ENCODE measurements at regions not wholly inside any gene's neighbourhood (a gene's known extent, or its start where the extent isn't known, plus 50 kb on each side); places are given as distances from the start of the nearest gene placed in this dataset.

DNA sequence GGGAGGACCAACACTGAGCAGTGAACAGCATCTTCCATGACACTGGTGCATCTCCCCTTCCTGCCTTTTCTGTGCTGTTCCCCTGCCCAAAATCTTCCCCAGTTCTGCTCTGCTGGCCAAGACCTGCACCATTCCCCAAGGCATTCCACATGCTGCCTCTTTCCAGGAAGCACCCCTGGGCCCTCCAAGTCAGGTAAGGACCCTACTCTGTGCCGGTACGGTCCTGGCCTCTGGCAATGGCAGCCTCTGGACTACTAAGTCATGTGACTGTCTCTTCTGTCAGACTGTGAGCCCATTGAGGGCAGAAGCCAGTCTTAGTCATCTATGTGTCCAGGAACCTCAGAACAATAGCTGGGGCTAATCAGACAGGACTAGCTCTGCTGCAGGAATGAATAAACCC, 282.0 kb downstream of the MYCN start:
- H3K79me2 ChIP-seq (ENCODE audit: control insufficient read depth, insufficient read depth, low read length) = no peaks in the 10 kb centered on the region
- ChIA-PET POLR2A (no interaction called here), CTCF (no interaction called here)
- H3K36me3 ChIP-seq (replicated peaks in 1 of 2; ENCODE audit: control extremely low read depth in 1 of 2, control insufficient read depth in 1 of 2, extremely low read depth in 1 of 2, insufficient read depth in 2 of 2, low read length in 1 of 2) = no peaks in the 10 kb centered on the region
- no peak overlapping the region for H3K27ac ChIP-seq (ENCODE audit: low read length in 2 of 2)
- DNase-seq = no peak
- no peak overlapping the region for H3K27ac Mint-ChIP-seq
- ATAC-seq (ENCODE audit: low read depth) = no peak
- no peaks in the 10 kb centered on the region for H3K4me1 Mint-ChIP-seq
- H3K27me3 Mint-ChIP-seq = no peaks in the 10 kb centered on the region
- H3K4me3 ChIP-seq (ENCODE audit: control extremely low read depth in 1 of 5, extremely low read depth in 1 of 5, insufficient read depth in 1 of 5, low read depth in 2 of 5, low read length in 4 of 5) = no peak overlapping the region
- TF ChIP-seq EZH2 (IDR thresholded peaks at IDR 0.05; ENCODE audit: borderline replicate concordance, insufficient read depth, low read depth, low read length, poor library complexity, severe bottlenecking) = no peak
- TF ChIP-seq, protein P1, sequence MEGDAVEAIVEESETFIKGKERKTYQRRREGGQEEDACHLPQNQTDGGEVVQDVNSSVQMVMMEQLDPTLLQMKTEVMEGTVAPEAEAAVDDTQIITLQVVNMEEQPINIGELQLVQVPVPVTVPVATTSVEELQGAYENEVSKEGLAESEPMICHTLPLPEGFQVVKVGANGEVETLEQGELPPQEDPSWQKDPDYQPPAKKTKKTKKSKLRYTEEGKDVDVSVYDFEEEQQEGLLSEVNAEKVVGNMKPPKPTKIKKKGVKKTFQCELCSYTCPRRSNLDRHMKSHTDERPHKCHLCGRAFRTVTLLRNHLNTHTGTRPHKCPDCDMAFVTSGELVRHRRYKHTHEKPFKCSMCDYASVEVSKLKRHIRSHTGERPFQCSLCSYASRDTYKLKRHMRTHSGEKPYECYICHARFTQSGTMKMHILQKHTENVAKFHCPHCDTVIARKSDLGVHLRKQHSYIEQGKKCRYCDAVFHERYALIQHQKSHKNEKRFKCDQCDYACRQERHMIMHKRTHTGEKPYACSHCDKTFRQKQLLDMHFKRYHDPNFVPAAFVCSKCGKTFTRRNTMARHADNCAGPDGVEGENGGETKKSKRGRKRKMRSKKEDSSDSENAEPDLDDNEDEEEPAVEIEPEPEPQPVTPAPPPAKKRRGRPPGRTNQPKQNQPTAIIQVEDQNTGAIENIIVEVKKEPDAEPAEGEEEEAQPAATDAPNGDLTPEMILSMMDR (IDR thresholded peaks at IDR 0.05) = no peak
- WGBS (ENCODE audit: insufficient coverage) = 100% methylated on average over 2 of the region's 2 CpGs
- H3K4me1 ChIP-seq (ENCODE audit: control insufficient read depth in 2 of 2, insufficient read depth in 2 of 2, low read length in 2 of 2) = no peaks in the 10 kb centered on the region
- no peak overlapping the region for H3K4me3 Mint-ChIP-seq
- H3K4me2 ChIP-seq (replicated peaks; ENCODE audit: low read depth, low read length, poor library complexity, severe bottlenecking) = no peak overlapping the region
- H3K9me3 Mint-ChIP-seq (ENCODE audit: insufficient read depth) = no peaks in the 10 kb centered on the region
- H4K20me1 ChIP-seq (ENCODE audit: control insufficient read depth, insufficient read depth, low read length, poor library complexity, severe bottlenecking) = no peaks in the 10 kb centered on the region
- peaks cover 0 to 12% (median 0%) of the 10 kb centered on the region in 3 donors for H3K9me3 ChIP-seq (ENCODE audit: control extremely low read depth in 1 of 3, control insufficient read depth in 2 of 3, insufficient read depth in 1 of 3, low read length in 2 of 3)
- intact Hi-C loops (cut with micrococcal nuclease) = no loop called here
- H3K27me3 ChIP-seq (replicated peaks in 1 of 4; ENCODE audit: control extremely low read depth in 1 of 4, control insufficient read depth in 3 of 4, insufficient read depth in 4 of 4, low read length in 3 of 4) = no peaks in the 10 kb centered on the region
- H3K9ac ChIP-seq (ENCODE audit: low read length) = no peak overlapping the region
- H2AFZ ChIP-seq (ENCODE audit: insufficient read depth, low read depth, low read length, poor library complexity, severe bottlenecking) = no peak overlapping the region

DNA sequence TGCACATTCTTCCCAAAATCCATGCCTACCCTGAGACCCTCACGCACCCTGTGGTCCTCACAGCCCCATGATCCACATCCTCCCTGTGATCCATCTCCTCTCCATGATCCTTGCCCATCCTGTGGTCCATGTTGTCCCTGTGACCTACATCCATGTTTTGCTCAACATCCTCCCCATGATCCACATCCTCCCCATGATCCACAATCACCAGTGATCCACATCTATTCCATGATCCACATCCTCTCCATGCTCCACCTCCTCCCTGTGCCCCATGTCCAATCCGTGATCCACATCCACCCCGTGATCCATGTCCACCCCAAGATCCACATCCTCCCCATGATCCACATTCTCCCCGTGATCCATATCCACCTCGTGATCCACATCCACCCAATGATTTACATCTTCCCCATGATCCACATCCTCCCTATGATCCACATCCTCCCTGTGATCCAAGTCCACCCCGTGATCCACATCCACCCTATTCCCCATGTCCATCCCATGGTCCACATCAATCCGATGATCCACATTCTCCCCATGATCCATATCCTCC, 281.2 kb downstream of the MYCN start:
- Histone ChIP-seq H3K9me3 (ENCODE audit: control extremely low read depth in 1 of 3, control insufficient read depth in 2 of 3, insufficient read depth in 1 of 3, low read length in 2 of 3) (peaks cover 0 to 6% (median 0%) of the 10 kb centered on the region in 3 donors), H3K27ac (ENCODE audit: low read length in 2 of 2) (no peak overlapping the region), H3K4me2 (replicated peaks; ENCODE audit: low read depth, low read length, poor library complexity, severe bottlenecking) (no peak overlapping the region), H3K9ac (ENCODE audit: low read length) (no peak overlapping the region), H2AFZ (ENCODE audit: insufficient read depth, low read depth, low read length, poor library complexity, severe bottlenecking) (no peak overlapping the region), H3K36me3 (replicated peaks in 1 of 2; ENCODE audit: control extremely low read depth in 1 of 2, control insufficient read depth in 1 of 2, extremely low read depth in 1 of 2, insufficient read depth in 2 of 2, low read length in 1 of 2) (no peaks in the 10 kb centered on the region), H3K4me3 (ENCODE audit: control extremely low read depth in 1 of 5, extremely low read depth in 1 of 5, insufficient read depth in 1 of 5, low read depth in 2 of 5, low read length in 4 of 5) (no peak overlapping the region), H4K20me1 (ENCODE audit: control insufficient read depth, insufficient read depth, low read length, poor library complexity, severe bottlenecking) (no peaks in the 10 kb centered on the region), H3K27me3 (replicated peaks in 1 of 4; ENCODE audit: control extremely low read depth in 1 of 4, control insufficient read depth in 3 of 4, insufficient read depth in 4 of 4, low read length in 3 of 4) (no peaks in the 10 kb centered on the region), H3K79me2 (ENCODE audit: control insufficient read depth, insufficient read depth, low read length) (no peaks in the 10 kb centered on the region), H3K4me1 (ENCODE audit: control insufficient read depth in 2 of 2, insufficient read depth in 2 of 2, low read length in 2 of 2) (no peaks in the 10 kb centered on the region)
- Mint-ChIP-seq H3K4me3 (no peak overlapping the region), H3K27ac (no peak overlapping the region), H3K9me3 (ENCODE audit: insufficient read depth) (no peaks in the 10 kb centered on the region), H3K27me3 (no peaks in the 10 kb centered on the region), H3K4me1 (no peaks in the 10 kb centered on the region)
- WGBS (ENCODE audit: insufficient coverage) = 80% methylated on average over 7 of the region's 7 CpGs
- TF ChIP-seq EZH2 (IDR thresholded peaks at IDR 0.05; ENCODE audit: borderline replicate concordance, insufficient read depth, low read depth, low read length, poor library complexity, severe bottlenecking) = no peak
- TF ChIP-seq, protein P1 (IDR thresholded peaks at IDR 0.05) = no peak
- intact Hi-C loops (cut with micrococcal nuclease) = no loop called here
- DNase-seq (no peak), ATAC-seq (ENCODE audit: low read depth) (no peak)
- CTCF ChIA-PET = no interaction called here
- POLR2A ChIA-PET = no interaction called here

Measured in B cell (primary cell).